ENCODE measurements at regions not wholly inside any gene's neighbourhood (a gene's known extent, or its start where the extent isn't known, plus 50 kb on each side); places are given as distances from the start of the nearest gene placed in this dataset.

GRCh38 chr22:34159491-34159890 lies 239.2 kb upstream of the LARGE1 start:
- DNase-seq (ENCODE audit: low read depth): no peak

- DNase-seq (ENCODE audit: low read depth): no peak
Observed at GRCh38 chr22:34160141-34160783, 240.0 kb upstream of the LARGE1 start.

- no peak for DNase-seq (ENCODE audit: low read depth)
Observed at GRCh38 chr22:34161431-34162123, 241.3 kb upstream of the LARGE1 start.

- DNase-seq (ENCODE audit: low read depth): no peak
Observed at GRCh38 chr22:34198976-34199375, 278.7 kb upstream of the LARGE1 start.

GRCh38 chr22:34210301-34210700 lies 290.0 kb upstream of the LARGE1 start:
- no peak for DNase-seq (ENCODE audit: low read depth)

GRCh38 chr22:34214372-34214771 lies 294.1 kb upstream of the LARGE1 start:
- DNase-seq (ENCODE audit: low read depth): no peak

- no peak for DNase-seq (ENCODE audit: low read depth)
Observed at GRCh38 chr22:34225278-34225677, 305.0 kb upstream of the LARGE1 start.

GRCh38 chr22:34236527-34236926 lies 316.3 kb upstream of the LARGE1 start:
- DNase-seq (ENCODE audit: low read depth): no peak

- no peak for DNase-seq (ENCODE audit: low read depth)
Observed at GRCh38 chr22:34239421-34239820, 319.1 kb upstream of the LARGE1 start.

GRCh38 chr22:34243023-34243422 lies 322.7 kb upstream of the LARGE1 start:
- DNase-seq (ENCODE audit: low read depth): no peak

GRCh38 chr22:34255042-34255441 lies 334.8 kb upstream of the LARGE1 start:
- no peak for DNase-seq (ENCODE audit: low read depth)

- no peak for DNase-seq (ENCODE audit: low read depth)
Observed at GRCh38 chr22:34278121-34278520, 357.8 kb upstream of the LARGE1 start.

- DNase-seq (ENCODE audit: low read depth): no peak
Observed at GRCh38 chr22:34281738-34282137, 361.5 kb upstream of the LARGE1 start.

GRCh38 chr22:34283844-34284243 lies 363.6 kb upstream of the LARGE1 start:
- no peak for DNase-seq (ENCODE audit: low read depth)

- DNase-seq (ENCODE audit: low read depth): no peak
Observed at GRCh38 chr22:34293324-34293723, 373.0 kb upstream of the LARGE1 start.

GRCh38 chr22:34294476-34294875 lies 374.2 kb upstream of the LARGE1 start:
- DNase-seq (ENCODE audit: low read depth): no peak

- no peak for DNase-seq (ENCODE audit: low read depth)
Observed at GRCh38 chr22:34294986-34295385, 374.7 kb upstream of the LARGE1 start.

- DNase-seq (ENCODE audit: low read depth): no peak
Observed at GRCh38 chr22:34296461-34296860, 376.2 kb upstream of the LARGE1 start.

- DNase-seq (ENCODE audit: low read depth): no peak
Observed at GRCh38 chr22:34297536-34298120, 377.4 kb upstream of the LARGE1 start.

- no peak for DNase-seq (ENCODE audit: low read depth)
Observed at GRCh38 chr22:34299496-34299895, 379.2 kb upstream of the LARGE1 start.

GRCh38 chr22:34301569-34301968 lies 381.3 kb upstream of the LARGE1 start:
- DNase-seq (ENCODE audit: low read depth): no peak

- DNase-seq (ENCODE audit: low read depth): no peak
Observed at GRCh38 chr22:34303656-34304055, 383.4 kb upstream of the LARGE1 start.

GRCh38 chr22:34306361-34306760 lies 386.1 kb upstream of the LARGE1 start:
- no peak for DNase-seq (ENCODE audit: low read depth)

- DNase-seq (ENCODE audit: low read depth): no peak
Observed at GRCh38 chr22:34308101-34308500, 387.8 kb upstream of the LARGE1 start.
